Liver (tissue), 8 donors: ENCODE measurements at regions not wholly inside any gene's neighbourhood (a gene's known extent, or its start where the extent isn't known, plus 50 kb on each side); places are given as distances from the start of the nearest gene placed in this dataset.

Source experiments
- DNase-seq: peaks from one replicate; pipeline ENCODE4 v3.0.0-alpha.2; 2017; ENCODE audit warnings: low spot score
- H3K27ac ChIP-seq, 2 donors: one replicate each; pipeline ENCODE4 v1.7.0; 2013; ENCODE audit warnings: inconsistent platforms in 2 of 2, low read length in 2 of 2, control low read depth in 1 of 2, low read depth in 1 of 2, mild to moderate bottlenecking in 1 of 2
- H3K27me3 ChIP-seq, 4 donors: one replicate each; pipeline versions ENCODE4 v1.6.1 to v1.7.0; 2013; ENCODE audit warnings: low read length in 3 of 4, inconsistent platforms in 1 of 4, mild to moderate bottlenecking in 1 of 4, moderate library complexity in 1 of 4; ENCODE audit not compliant: control insufficient read depth in 4 of 4, insufficient read depth in 4 of 4
- H3K36me3 ChIP-seq, 4 donors: one replicate each; pipeline versions ENCODE4 v1.6.1 to v1.7.0; 2013; ENCODE audit warnings: low read length in 3 of 4, mild to moderate bottlenecking in 3 of 4, low read depth in 1 of 4, moderate library complexity in 1 of 4; ENCODE audit not compliant: control insufficient read depth in 4 of 4, insufficient read depth in 3 of 4
- H3K4me1 ChIP-seq, 4 donors: one replicate each; pipeline versions ENCODE4 v1.6.1 to v1.7.0; 2013; ENCODE audit warnings: low read length in 3 of 4, mild to moderate bottlenecking in 3 of 4, moderate library complexity in 1 of 4; ENCODE audit not compliant: control insufficient read depth in 4 of 4, insufficient read depth in 4 of 4
- H3K4me3 ChIP-seq, 3 donors: one replicate each; pipeline versions ENCODE4 v1.6.1 to v1.7.0; 2013; ENCODE audit warnings: low read length in 3 of 3, control low read depth in 1 of 3, low read depth in 1 of 3, mild to moderate bottlenecking in 1 of 3
- H3K9ac ChIP-seq, 2 donors: one replicate each; pipeline ENCODE4 v1.7.0; 2013; ENCODE audit warnings: low read length in 2 of 2, mild to moderate bottlenecking in 2 of 2, moderate library complexity in 2 of 2, control low read depth in 1 of 2, low read depth in 1 of 2
- H3K9me3 ChIP-seq, 4 donors: one replicate each; pipeline versions ENCODE4 v1.6.1 to v1.7.0; 2013; ENCODE audit warnings: low read length in 3 of 4; ENCODE audit not compliant: control insufficient read depth in 4 of 4
- FOXA1 ChIP-seq: IDR thresholded peaks from 2 replicates; pipeline ENCODE4 v1.6.1; 2016; ENCODE audit warnings: antibody characterized with exemption
- FOXA2 ChIP-seq: IDR thresholded peaks from 2 replicates; pipeline ENCODE4 v1.6.1; 2016; ENCODE audit warnings: antibody characterized with exemption
- GABPA ChIP-seq, 2 donors: IDR thresholded peaks in 1 of 2; conservative IDR thresholded peaks in 1 of 2; 2 replicates each; pipeline ENCODE4 v1.6.1; 2016; ENCODE audit warnings: antibody characterized with exemption in 2 of 2, mild to moderate bottlenecking in 1 of 2, moderate library complexity in 1 of 2
- HNF4A ChIP-seq, 2 donors: conservative IDR thresholded peaks; 2 replicates each; pipeline ENCODE4 v1.6.1; 2016; ENCODE audit warnings: antibody characterized with exemption in 2 of 2, mild to moderate bottlenecking in 2 of 2
- JUND ChIP-seq, 2 donors: IDR thresholded peaks; 2 replicates each; pipeline ENCODE4 v1.6.1; 2016; ENCODE audit warnings: antibody characterized with exemption in 2 of 2
- NR2F2 ChIP-seq: IDR thresholded peaks from 2 replicates; pipeline ENCODE4 v1.6.1; 2016; ENCODE audit warnings: antibody characterized with exemption
- RAD21 ChIP-seq, 2 donors: IDR thresholded peaks; 2 replicates each; pipeline ENCODE4 v1.6.1; 2016; ENCODE audit warnings: antibody characterized with exemption in 2 of 2, mild to moderate bottlenecking in 2 of 2
- RXRA ChIP-seq, 2 donors: IDR thresholded peaks; 2 replicates each; pipeline ENCODE4 v1.6.1; 2017 to 2018; ENCODE audit warnings: antibody characterized with exemption in 2 of 2, mild to moderate bottlenecking in 1 of 2
- SP1 ChIP-seq: IDR thresholded peaks from 2 replicates; pipeline ENCODE4 v1.6.1; 2018; ENCODE audit warnings: antibody characterized with exemption, mild to moderate bottlenecking
- TAF1 ChIP-seq: conservative IDR thresholded peaks from 2 replicates; pipeline ENCODE4 v1.6.1; 2016; ENCODE audit warnings: antibody characterized with exemption, mild to moderate bottlenecking
- YY1 ChIP-seq: IDR thresholded peaks from 2 replicates; pipeline ENCODE4 v1.6.1; 2016; ENCODE audit warnings: antibody characterized with exemption, mild to moderate bottlenecking
- WGBS: extraction: QIAGEN DNeasy Blood & Tissue Kit; methylation state at CpG from one replicate; pipeline ENCODE4 v1.1.7; 2013; 5-methylcytosine and 5-hydroxymethylcytosine counted together
- TF ChIP-seq, protein P1 (sequence below): IDR thresholded peaks from 2 replicates; pipeline ENCODE4 v1.6.1; 2016; ENCODE audit warnings: antibody characterized with exemption
- TF ChIP-seq, protein P2 (sequence below): IDR thresholded peaks from 2 replicates; pipeline ENCODE4 v1.6.1; 2016; ENCODE audit warnings: antibody characterized with exemption
- TF ChIP-seq, protein P3 (sequence below): IDR thresholded peaks from 2 replicates; pipeline ENCODE4 v1.6.1; 2016; ENCODE audit warnings: antibody characterized with exemption
- TF ChIP-seq, protein P4 (sequence below): fragments of 150-350 bp; IDR thresholded peaks from 2 replicates; pipeline ENCODE4 v1.5.1; 2017; ENCODE audit warnings: improper control_type of control experiment, low read depth, low read length; ENCODE audit not compliant: missing input control
- TF ChIP-seq, protein P5 (sequence below): IDR thresholded peaks from 2 replicates; pipeline ENCODE4 v1.6.1; 2016; ENCODE audit warnings: antibody characterized with exemption, mild to moderate bottlenecking
- donor health status: healthy.
- donor health status: healthy.
- donor health status: healthy.
- donor health status: healthy.
- donor health status: healthy.

DNA sequence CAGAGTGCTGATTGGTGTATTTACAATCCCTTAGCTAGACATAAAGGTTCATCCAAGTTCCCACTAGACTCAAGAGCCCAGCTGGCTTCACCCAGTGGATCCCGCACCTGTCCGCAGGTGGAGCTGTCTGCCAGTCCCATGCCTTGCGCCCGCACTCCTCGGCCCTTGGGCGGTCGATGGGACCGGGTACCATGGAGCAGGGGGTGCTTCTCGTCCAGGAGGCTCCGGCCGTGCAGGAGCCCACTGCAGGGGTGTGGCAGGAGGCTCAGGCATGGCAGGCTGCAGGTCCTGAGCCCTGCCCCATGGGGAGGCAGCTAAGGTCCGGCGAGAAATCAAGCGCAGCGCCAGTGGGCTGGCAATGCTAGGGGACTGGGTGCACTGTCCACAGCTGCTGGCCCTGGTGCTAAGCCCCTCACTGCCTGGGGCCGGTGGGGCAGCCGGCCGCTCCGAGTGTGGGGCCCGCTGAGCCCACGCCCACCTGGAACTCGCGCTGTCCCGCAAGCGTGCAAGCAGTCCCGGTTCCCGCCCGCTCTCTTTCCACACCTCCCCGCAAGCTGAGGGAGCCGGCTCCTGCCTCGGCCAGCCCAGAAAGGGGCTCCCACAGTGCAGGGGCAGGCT, 1206.3 kb downstream of the OTOL1 start:
- no peak for DNase-seq
- WGBS: 89% methylated on average over 31 of the region's 31 CpGs
- Histone ChIP-seq H3K9me3 (no peaks in the 10 kb centered on the region), H3K27me3 (no peaks in the 10 kb centered on the region), H3K4me1 (no peaks in the 10 kb centered on the region), H3K9ac (no peak overlapping the region), H3K4me3 (no peak overlapping the region), H3K36me3 (no peaks in the 10 kb centered on the region), H3K27ac (no peak overlapping the region)
- TF ChIP-seq FOXA2: no peak
- TF ChIP-seq, protein P1, sequence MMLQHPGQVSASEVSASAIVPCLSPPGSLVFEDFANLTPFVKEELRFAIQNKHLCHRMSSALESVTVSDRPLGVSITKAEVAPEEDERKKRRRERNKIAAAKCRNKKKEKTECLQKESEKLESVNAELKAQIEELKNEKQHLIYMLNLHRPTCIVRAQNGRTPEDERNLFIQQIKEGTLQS: no peak
- no peak for TF ChIP-seq RXRA (IDR thresholded peaks at IDR 0.05)

DNA sequence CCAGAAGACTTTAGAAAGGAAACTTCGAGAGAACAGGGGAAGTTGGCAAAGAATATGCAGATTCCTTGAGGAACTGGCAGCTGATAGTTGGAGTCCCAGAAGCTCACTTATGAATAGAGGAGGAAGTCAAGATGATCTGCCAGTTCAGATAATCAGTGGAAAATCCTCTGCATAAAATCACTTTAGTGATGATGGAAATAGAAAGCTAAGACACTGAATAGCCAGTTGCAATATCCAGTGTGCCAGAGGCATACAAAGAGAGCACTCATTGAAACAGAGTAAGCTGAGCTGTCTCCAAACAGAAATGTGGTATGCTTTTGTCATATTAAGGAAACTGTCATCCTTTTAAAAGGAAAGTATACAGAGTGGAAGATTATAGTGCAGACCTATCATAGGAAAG, 1207.6 kb downstream of the OTOL1 start:
- 48% methylated on average over 1 of the region's 1 CpG for WGBS

More for the DNA sequence above, 1207.6 kb downstream of the OTOL1 start:
- TF ChIP-seq HNF4A (conservative IDR thresholded peaks at IDR 0.05): no peak
- TF ChIP-seq FOXA2: no peak
- no peak for TF ChIP-seq SP1
- TF ChIP-seq, protein P2, sequence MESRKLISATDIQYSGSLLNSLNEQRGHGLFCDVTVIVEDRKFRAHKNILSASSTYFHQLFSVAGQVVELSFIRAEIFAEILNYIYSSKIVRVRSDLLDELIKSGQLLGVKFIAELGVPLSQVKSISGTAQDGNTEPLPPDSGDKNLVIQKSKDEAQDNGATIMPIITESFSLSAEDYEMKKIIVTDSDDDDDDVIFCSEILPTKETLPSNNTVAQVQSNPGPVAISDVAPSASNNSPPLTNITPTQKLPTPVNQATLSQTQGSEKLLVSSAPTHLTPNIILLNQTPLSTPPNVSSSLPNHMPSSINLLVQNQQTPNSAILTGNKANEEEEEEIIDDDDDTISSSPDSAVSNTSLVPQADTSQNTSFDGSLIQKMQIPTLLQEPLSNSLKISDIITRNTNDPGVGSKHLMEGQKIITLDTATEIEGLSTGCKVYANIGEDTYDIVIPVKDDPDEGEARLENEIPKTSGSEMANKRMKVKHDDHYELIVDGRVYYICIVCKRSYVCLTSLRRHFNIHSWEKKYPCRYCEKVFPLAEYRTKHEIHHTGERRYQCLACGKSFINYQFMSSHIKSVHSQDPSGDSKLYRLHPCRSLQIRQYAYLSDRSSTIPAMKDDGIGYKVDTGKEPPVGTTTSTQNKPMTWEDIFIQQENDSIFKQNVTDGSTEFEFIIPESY: no peak
- no peak for TF ChIP-seq NR2F2
- TF ChIP-seq, protein P3, sequence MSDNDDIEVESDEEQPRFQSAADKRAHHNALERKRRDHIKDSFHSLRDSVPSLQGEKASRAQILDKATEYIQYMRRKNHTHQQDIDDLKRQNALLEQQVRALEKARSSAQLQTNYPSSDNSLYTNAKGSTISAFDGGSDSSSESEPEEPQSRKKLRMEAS: no peak
- TF ChIP-seq RXRA (IDR thresholded peaks at IDR 0.05): no peak
- TF ChIP-seq GABPA (IDR thresholded peaks at IDR 0.05 in 1 of 2, conservative IDR thresholded peaks at IDR 0.05 in 1 of 2): no peak
- TF ChIP-seq JUND (IDR thresholded peaks at IDR 0.05): no peak
- TF ChIP-seq, protein P4, sequence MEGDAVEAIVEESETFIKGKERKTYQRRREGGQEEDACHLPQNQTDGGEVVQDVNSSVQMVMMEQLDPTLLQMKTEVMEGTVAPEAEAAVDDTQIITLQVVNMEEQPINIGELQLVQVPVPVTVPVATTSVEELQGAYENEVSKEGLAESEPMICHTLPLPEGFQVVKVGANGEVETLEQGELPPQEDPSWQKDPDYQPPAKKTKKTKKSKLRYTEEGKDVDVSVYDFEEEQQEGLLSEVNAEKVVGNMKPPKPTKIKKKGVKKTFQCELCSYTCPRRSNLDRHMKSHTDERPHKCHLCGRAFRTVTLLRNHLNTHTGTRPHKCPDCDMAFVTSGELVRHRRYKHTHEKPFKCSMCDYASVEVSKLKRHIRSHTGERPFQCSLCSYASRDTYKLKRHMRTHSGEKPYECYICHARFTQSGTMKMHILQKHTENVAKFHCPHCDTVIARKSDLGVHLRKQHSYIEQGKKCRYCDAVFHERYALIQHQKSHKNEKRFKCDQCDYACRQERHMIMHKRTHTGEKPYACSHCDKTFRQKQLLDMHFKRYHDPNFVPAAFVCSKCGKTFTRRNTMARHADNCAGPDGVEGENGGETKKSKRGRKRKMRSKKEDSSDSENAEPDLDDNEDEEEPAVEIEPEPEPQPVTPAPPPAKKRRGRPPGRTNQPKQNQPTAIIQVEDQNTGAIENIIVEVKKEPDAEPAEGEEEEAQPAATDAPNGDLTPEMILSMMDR: no peak
- no peak for TF ChIP-seq FOXA1
- TF ChIP-seq, protein P1: no peak
- no peak for TF ChIP-seq RAD21 (IDR thresholded peaks at IDR 0.05)
- no peak for TF ChIP-seq YY1
- TF ChIP-seq, protein P5, sequence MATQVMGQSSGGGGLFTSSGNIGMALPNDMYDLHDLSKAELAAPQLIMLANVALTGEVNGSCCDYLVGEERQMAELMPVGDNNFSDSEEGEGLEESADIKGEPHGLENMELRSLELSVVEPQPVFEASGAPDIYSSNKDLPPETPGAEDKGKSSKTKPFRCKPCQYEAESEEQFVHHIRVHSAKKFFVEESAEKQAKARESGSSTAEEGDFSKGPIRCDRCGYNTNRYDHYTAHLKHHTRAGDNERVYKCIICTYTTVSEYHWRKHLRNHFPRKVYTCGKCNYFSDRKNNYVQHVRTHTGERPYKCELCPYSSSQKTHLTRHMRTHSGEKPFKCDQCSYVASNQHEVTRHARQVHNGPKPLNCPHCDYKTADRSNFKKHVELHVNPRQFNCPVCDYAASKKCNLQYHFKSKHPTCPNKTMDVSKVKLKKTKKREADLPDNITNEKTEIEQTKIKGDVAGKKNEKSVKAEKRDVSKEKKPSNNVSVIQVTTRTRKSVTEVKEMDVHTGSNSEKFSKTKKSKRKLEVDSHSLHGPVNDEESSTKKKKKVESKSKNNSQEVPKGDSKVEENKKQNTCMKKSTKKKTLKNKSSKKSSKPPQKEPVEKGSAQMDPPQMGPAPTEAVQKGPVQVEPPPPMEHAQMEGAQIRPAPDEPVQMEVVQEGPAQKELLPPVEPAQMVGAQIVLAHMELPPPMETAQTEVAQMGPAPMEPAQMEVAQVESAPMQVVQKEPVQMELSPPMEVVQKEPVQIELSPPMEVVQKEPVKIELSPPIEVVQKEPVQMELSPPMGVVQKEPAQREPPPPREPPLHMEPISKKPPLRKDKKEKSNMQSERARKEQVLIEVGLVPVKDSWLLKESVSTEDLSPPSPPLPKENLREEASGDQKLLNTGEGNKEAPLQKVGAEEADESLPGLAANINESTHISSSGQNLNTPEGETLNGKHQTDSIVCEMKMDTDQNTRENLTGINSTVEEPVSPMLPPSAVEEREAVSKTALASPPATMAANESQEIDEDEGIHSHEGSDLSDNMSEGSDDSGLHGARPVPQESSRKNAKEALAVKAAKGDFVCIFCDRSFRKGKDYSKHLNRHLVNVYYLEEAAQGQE: no peak
- TF ChIP-seq TAF1: no peak
- no peak overlapping the region for H3K4me3 ChIP-seq
- H3K9me3 ChIP-seq: no peaks in the 10 kb centered on the region
- no peak for DNase-seq
- H3K9ac ChIP-seq: no peak overlapping the region
- no peaks in the 10 kb centered on the region for H3K27me3 ChIP-seq
- H3K27ac ChIP-seq: no peak overlapping the region
- no peaks in the 10 kb centered on the region for H3K36me3 ChIP-seq
- no peaks in the 10 kb centered on the region for H3K4me1 ChIP-seq
